ENCODE measurements at regions not wholly inside any gene's neighbourhood (a gene's known extent, or its start where the extent isn't known, plus 50 kb on each side); places are given as distances from the start of the nearest gene placed in this dataset.

GRCh38 chr6:131519670-131520436 is 53.2 kb upstream of the ARG1 start:
- TF ChIP-seq CTCF (IDR thresholded peaks at IDR 0.05) (peak; percentile 7 to 67 (median 53)), POLR2A (IDR thresholded peaks at IDR 0.05) (no peak)
